ENCODE measurements at regions not wholly inside any gene's neighbourhood (a gene's known extent, or its start where the extent isn't known, plus 50 kb on each side); places are given as distances from the start of the nearest gene placed in this dataset.

GRCh38 chr17:13757871-13758270 is 156.1 kb upstream of the HS3ST3A1 start:
- no peak for TF ChIP-seq CTCF (IDR thresholded peaks at IDR 0.05; ENCODE audit: low read depth, low read length)
- TF ChIP-seq EZH2phosphoT487 (IDR thresholded peaks at IDR 0.05; ENCODE audit: low read depth) = no peak

All from OCI-LY3 (cell line).